Activated T-helper 9 cell treated with anti-CD3 and anti-CD28 coated beads, Interleukin-2, amount 50 U/mL, for 16 hours (primary cell): ENCODE measurements at regions not wholly inside any gene's neighbourhood (a gene's known extent, or its start where the extent isn't known, plus 50 kb on each side); places are given as distances from the start of the nearest gene placed in this dataset.

ENCODE experiments used
- DNase-seq: peaks from one replicate; pipeline ENCODE4 v3.0.0-alpha.2; 2020; ENCODE audit warnings: low read depth

GRCh38 chr1:234879147-234880080, 249.2 kb downstream of the TOMM20 start:
- no peak for DNase-seq

DNA sequence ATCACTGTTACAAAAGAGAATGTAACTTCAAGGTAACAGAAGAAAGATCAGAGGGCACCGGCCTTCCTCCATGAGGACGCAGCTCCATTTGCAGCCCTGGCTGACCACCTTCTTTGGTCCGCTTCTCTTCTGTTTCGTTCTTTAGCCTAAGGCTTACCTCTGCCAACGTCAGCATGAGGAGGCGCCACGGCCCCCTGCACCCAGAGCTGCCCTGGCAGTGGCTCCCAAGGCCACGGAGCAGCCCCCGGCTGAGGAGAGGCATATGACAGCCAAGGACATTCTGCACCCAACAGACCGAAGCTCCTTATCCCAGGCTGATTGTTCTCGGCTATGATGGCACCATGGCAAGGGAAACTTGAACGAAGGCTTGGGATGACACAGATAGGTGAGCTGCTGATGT, 250.3 kb downstream of the TOMM20 start:
- DNase-seq, result no peak

DNA sequence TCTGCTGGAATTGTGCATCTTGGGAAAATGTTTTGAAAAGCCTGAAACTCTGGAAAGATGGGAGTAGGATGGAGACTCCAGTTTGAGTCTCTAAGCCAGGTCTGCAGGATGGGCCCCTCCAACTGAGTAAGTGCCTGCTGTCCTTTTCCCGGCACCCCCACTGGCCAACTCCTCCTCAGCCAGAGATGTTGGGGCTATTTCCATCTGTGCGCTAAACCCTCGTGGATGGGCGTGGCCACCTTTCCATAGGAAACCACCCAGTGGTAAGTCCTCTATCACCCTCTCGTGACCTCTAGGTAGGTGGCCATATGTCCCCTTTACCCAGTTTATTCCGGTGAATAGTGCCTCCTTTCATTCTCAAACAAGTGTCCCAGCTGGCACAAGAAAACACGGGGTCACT, 250.9 kb downstream of the TOMM20 start:
- no peak for DNase-seq

DNA sequence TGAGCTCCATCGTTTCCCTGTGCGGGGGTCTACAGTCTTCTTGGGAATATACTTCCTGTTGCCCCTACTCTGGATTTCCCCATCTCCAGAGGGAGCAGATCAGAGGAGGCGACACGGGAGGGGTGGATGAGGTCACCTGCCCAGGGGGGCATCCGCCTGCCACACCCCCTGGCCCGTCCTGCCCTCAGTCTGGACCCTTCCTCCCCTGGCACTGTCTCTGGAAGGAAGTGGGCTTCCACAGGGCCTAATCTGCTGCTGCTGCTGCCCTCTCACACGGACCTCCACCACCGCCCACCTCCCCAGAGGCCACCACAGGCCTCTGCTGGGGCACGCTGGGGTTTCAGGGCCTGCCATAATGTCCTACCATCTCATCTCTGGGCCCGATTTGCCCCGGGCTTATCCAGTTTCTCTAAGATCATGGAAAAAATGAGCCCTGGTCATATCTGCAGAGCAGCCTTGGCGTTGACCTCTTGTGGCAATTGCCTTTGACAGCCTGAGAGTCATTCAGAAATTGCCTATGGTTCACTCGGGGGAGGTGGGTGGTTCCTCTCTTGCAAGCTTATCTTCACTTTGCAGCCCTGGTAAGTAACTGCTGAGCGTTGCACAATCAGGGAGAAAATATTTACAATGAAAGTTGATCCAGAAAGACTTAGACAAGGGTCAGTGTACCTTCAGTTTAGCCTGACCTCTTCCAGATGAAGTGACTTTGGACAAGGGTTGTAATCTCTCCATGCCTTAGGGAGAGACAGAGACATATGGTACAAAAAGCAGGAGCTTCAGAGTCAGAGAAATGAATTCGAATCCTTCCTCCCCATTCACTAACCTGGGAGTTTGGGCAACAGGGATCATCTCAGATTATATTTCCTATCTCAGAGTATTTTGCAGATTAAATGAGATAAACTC, 252.4 kb downstream of the TOMM20 start:
- no peak for DNase-seq

DNA sequence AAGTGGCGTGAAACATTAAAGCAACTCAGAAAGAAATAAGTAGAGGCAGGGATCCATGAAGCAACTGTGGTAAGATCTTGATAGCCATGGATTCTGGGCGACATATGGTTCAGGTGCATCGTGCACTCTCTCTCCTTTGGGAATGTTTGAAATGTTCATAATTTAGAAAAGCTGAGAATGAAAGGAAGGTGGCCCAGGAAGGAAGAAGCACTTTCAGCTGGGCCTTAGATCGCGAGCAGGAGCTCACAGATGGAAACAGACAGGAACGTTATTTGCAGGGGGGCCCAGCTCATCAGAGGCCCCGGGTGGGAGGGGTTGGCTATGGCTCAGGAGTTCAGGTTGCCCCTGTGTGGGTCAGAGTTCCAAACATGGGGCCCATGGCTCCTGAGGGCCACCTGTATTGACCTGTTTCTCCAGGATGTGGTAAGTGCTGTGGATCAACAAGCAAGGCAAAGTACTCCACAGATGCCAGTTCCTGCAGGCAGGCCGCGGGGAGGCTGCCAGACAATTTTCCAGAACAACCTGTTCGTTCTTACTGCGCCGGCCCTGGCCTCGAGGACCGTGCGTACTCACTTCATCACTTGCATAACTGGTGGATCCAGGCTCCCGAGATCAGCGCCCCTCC, 253.2 kb downstream of the TOMM20 start:
- DNase-seq, result no peak

- DNase-seq, result no peak
Observed at GRCh38 chr1:234874291-234875288, 254.0 kb downstream of the TOMM20 start.

- DNase-seq, result no peak
Observed at GRCh38 chr1:234871710-234872271, 256.8 kb downstream of the TOMM20 start.

- no peak for DNase-seq
Observed at GRCh38 chr1:234871039-234871709, 257.5 kb downstream of the TOMM20 start.

DNA sequence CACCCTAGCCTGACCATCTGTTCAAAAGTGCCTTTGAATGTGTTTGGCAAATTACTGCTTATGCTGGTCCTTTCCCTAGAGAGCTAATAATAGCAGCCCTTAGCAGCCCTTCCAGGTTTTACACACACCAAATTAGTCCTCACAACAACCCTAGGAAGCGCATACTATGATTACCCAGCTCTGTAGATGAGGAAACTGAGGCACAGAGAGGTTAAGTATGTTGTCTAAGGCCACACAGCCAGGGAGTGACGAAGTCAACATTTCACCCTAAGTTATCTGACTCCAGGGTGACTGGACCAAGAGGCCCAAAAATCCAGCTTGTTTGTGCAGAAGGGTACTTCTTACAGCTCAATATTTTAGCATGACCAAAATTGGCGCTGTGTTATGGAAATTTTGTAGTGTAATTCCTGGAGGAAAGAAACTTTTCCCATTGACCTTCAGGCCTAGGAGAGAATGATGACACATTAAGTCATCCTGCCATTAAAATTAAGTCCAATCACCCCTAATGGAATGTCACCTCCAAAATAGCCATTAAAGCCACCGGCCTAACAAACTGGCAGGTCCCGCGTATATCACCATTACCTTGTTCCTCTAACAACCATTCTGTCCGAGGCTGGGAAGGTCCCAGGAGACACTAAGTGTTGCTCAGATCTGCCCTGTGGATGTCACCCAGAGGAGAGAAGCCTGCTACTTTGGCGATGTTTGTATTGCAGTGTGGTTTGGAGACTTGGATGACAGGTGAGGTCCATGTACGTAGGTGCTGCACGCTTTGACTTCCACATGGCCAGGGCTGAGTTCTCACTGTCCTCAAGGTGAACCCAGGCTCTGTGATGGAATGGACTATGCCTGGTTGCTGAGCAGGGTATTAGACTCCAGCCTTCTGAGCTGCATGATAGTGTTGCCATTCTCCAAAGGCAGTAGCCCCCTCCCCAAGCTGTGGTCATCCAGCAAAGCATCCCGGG, 258.3 kb downstream of the TOMM20 start:
- no peak for DNase-seq

DNA sequence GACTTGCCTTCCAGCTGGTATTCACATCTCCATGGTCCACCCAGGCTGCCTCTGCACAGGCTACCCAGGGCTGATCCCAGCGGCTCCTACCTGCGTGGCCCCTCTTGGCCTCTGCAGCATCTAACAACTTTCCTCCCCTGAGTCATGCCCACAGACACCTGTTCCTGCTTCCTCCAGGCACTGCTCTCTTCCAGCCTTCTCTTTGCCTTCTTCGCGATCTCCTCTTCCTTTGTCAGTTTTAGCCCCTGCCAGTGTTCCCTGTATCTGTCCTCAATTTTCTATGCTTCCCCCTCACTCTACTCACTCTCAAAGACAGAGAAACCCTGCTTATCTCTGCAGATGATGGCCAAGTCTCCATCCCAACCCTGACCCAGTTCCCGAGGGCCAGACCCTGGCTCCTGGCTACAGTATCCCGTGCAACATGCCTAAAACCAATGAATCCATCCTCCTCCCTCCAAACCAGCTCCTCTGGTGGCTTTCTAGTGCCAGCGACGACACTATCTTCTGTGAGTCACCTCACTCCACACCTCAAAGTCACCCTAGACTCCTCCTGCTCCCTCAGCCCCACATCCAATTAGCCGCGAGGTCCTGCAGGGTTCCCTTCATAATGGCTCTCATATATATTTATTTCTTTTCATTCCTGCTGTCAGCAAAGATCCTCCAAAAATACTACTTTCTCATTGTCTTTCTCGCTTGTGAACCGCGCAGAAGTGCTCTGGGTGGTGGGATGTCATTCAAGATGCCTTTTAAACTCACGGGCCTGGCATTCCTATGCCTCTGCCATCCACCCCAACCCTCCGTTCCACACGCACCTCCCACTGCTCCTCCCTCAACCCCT, 259.2 kb downstream of the TOMM20 start:
- no peak for DNase-seq

DNA sequence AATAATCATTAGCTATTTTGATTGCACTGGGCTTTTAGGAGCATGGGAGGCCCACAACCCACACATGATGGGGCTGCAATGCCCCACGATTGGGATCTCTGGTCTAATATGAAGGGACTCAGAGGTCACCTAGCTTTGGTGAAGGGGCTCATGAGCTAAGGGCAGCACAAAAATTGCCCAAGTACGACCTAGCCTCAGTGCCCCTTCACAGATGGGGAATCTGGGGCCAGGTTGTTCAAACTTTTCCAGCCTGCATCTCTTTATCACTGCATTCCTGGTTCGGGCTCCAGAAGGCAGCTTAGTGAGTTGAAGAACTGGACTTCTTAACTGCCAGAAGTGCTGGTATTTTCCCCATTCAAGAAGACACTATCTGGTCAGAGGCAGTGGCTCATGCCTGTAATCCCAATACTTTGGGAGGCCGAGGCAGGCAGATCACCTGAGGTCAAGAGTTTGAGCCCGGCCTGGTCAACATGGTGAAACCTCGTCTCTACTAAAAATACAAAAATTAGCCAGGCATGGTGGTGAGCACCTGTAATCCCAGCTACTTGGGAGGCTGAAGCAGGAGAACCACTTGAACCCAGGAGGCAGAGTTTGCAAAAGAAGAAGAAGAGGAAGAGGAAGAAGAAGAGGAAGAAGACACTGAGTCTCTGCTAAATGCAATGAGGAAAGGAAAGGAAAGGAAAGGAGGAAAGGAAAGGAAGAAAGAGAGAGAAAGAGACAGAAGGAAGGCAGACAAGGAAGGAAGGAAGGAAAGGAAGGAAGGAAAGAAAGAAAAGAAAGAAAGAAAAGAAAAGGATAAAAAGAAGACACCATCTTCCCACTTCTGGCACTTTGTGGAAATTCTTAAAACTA, 258.5 kb upstream of the IRF2BP2 start:
- DNase-seq, result no peak

- DNase-seq, result no peak
Observed at GRCh38 chr1:234866007-234866866, 256.3 kb upstream of the IRF2BP2 start.

- no peak for DNase-seq
Observed at GRCh38 chr1:234865171-234866006, 255.4 kb upstream of the IRF2BP2 start.

GRCh38 chr1:234864116-234864515, 254.1 kb upstream of the IRF2BP2 start:
- no peak for DNase-seq

DNA sequence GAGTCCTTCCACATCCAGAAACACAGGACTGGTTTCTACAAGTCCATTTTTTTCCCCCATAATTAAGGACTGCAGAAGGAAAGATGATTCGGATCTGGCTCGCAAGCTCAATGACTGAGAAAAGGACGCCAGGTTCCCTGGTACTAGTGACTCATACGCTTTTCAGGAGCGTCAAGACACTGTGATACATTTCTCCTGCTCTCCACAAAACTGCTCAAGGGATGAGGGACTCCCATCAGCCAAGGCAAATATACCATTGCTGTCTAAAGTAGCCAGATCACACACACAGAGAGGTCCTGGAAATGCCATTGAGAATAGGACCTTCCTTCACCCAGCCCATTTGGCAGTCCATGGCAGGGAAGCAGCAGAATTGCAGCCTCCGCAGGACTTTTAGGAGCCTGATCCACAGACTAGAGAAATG, 253.6 kb upstream of the IRF2BP2 start:
- no peak for DNase-seq
